Tibial nerve (tissue), 4 donors: ENCODE measurements at regions not wholly inside any gene's neighbourhood (a gene's known extent, or its start where the extent isn't known, plus 50 kb on each side); places are given as distances from the start of the nearest gene placed in this dataset.
"Not testable (repeated sequence)": the region's sequence is repeated elsewhere in the genome, so short reads cannot be mapped to it uniquely, and the experiment has no call there.

Experiments
- DNase-seq, 2 donors: peaks; one replicate each; pipeline ENCODE4 v3.0.0-alpha.2; 2019; ENCODE audit warnings: low spot score in 2 of 2
- H3K27ac ChIP-seq, 4 donors: fragments of 200-600 bp; sonication (generic) in 3 of 4; one replicate each; pipeline ENCODE4 v1.5.1; 2017 to 2019; ENCODE audit warnings: mild to moderate bottlenecking in 1 of 4
- H3K27me3 ChIP-seq, 2 donors: fragments of 200-600 bp; sonication (generic) in 1 of 2; one replicate each; pipeline versions ENCODE4 v1.5.1 to v1.6.0; 2017 to 2019
- H3K36me3 ChIP-seq, 3 donors: fragments of 200-600 bp; sonication (generic); one replicate each; pipeline ENCODE4 v1.5.1; 2018 to 2019
- H3K4me1 ChIP-seq, 4 donors: fragments of 200-600 bp; sonication (generic) in 3 of 4; one replicate each; pipeline ENCODE4 v1.5.1; 2017 to 2019
- H3K4me3 ChIP-seq, 4 donors: fragments of 200-600 bp; sonication (generic) in 3 of 4; one replicate each; pipeline ENCODE4 v1.5.1; 2017 to 2019; ENCODE audit warnings: mild to moderate bottlenecking in 1 of 4, moderate library complexity in 1 of 4
- H3K9me3 ChIP-seq, 4 donors: fragments of 200-600 bp; sonication (generic) in 3 of 4; one replicate each; pipeline ENCODE4 v1.5.1; 2017 to 2019
- CTCF ChIP-seq, 5 experiments: fragments of 200-600 bp in 3 of 5; fragments of 450-650 bp in 2 of 5; sonication (generic) in 3 of 5; IDR thresholded peaks; one replicate each; pipeline ENCODE4 v1.5.1; 2016 to 2019; ENCODE audit warnings: antibody characterized with exemption in 5 of 5, mild to moderate bottlenecking in 3 of 5, moderate library complexity in 2 of 5
- EP300 ChIP-seq, 2 donors: sonication (generic); formaldehyde crosslinking; IDR thresholded peaks; one replicate each; pipeline ENCODE4 v1.6.1; 2017; ENCODE audit warnings: antibody characterized with exemption in 2 of 2, mild to moderate bottlenecking in 1 of 2
- POLR2A ChIP-seq, 2 donors: fragments of 450-650 bp; IDR thresholded peaks; one replicate each; pipeline ENCODE4 v1.6.1; 2017; ENCODE audit warnings: antibody characterized with exemption in 2 of 2, mild to moderate bottlenecking in 2 of 2, moderate library complexity in 2 of 2
- WGBS, 2 donors: methylation state at CpG; one replicate each; pipeline ENCODE4 v1.1.5; 2018; 5-methylcytosine and 5-hydroxymethylcytosine counted together

GRCh38 chr14:85344171-85344570, 185.8 kb upstream of the FLRT2 start:
- WGBS, 2 donors: 62 to 65% methylated on average over 5 of the region's 5 CpGs
- no peaks in the 10 kb centered on the region for H3K9me3 ChIP-seq
- H3K27ac ChIP-seq: peak overlapping the region in 1 of 4 donors; percentile 11
- TF ChIP-seq EP300 (IDR thresholded peaks at IDR 0.05) (no peak), CTCF (IDR thresholded peaks at IDR 0.05) (no peak), POLR2A (IDR thresholded peaks at IDR 0.05) (no peak)
- peaks cover 0 to 29% (median 0%) of the 10 kb centered on the region in 4 donors for H3K4me1 ChIP-seq
- H3K36me3 ChIP-seq: no peaks in the 10 kb centered on the region
- H3K27me3 ChIP-seq: no peaks in the 10 kb centered on the region
- DNase-seq: no peak
- H3K4me3 ChIP-seq: no peak overlapping the region

- DNase-seq: no peak
- Histone ChIP-seq H3K27ac (peak overlapping the region in 1 of 4 donors; percentile 6), H3K36me3 (no peaks in the 10 kb centered on the region), H3K27me3 (no peaks in the 10 kb centered on the region), H3K4me3 (no peak overlapping the region), H3K4me1 (peaks cover 0 to 29% (median 0%) of the 10 kb centered on the region in 4 donors), H3K9me3 (no peaks in the 10 kb centered on the region)
- TF ChIP-seq POLR2A (IDR thresholded peaks at IDR 0.05) (no peak), EP300 (IDR thresholded peaks at IDR 0.05) (peak in 1 of 2 donors; percentile 46)
- WGBS, 2 donors: 56 to 57% methylated on average over 6 of the region's 6 CpGs
Observed at GRCh38 chr14:85344847-85345570, 184.9 kb upstream of the FLRT2 start.

GRCh38 chr14:85350667-85351066, 179.3 kb upstream of the FLRT2 start:
- no peaks in the 10 kb centered on the region for H3K4me1 ChIP-seq
- 64 to 67% methylated on average over 3 of the region's 3 CpGs for WGBS, 2 donors
- H3K4me3 ChIP-seq: no peak overlapping the region
- H3K36me3 ChIP-seq: no peaks in the 10 kb centered on the region
- no peak for TF ChIP-seq CTCF (IDR thresholded peaks at IDR 0.05)
- no peak for TF ChIP-seq POLR2A (IDR thresholded peaks at IDR 0.05)
- TF ChIP-seq EP300 (IDR thresholded peaks at IDR 0.05): no peak
- no peaks in the 10 kb centered on the region for H3K27me3 ChIP-seq
- H3K27ac ChIP-seq: no peak overlapping the region
- peaks cover 0 to 6% (median 0%) of the 10 kb centered on the region in 4 donors for H3K9me3 ChIP-seq
- DNase-seq: no peak

DNA sequence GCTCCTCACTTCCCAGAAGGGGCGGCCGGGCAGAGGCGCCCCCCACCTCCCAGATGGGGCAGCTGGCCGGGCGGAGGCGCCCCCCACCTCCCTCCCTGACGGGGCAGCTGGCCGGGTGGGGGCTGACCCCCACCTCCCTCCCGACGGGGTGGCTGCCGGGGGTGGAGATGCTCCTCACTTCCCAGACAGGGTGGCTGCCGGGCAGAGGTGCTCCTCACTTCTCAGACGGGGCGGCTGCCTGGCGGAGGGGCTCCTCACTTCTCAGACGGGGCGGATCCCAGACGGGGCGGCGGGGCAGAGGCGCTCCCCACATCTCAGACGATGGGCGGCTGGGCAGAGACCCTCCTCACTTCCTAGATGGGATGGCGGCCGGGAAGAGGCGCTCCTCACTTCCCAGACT, 177.4 kb upstream of the FLRT2 start:
- H3K4me3 ChIP-seq, DNase-seq, H3K27ac ChIP-seq, H3K4me1 ChIP-seq, H3K36me3 ChIP-seq, H3K9me3 ChIP-seq, H3K27me3 ChIP-seq: not testable (repeated sequence)
- 97 to 99% methylated on average over 14 to 24 of the region's 26 CpGs for WGBS, 2 donors

GRCh38 chr14:85357120-85357519, 172.8 kb upstream of the FLRT2 start:
- H3K27me3 ChIP-seq: no peaks in the 10 kb centered on the region
- no peak overlapping the region for H3K4me3 ChIP-seq
- H3K27ac ChIP-seq: no peak overlapping the region
- TF ChIP-seq CTCF (IDR thresholded peaks at IDR 0.05) (no peak), POLR2A (IDR thresholded peaks at IDR 0.05) (no peak), EP300 (IDR thresholded peaks at IDR 0.05) (no peak)
- peaks cover 0 to 6% (median 0%) of the 10 kb centered on the region in 4 donors for H3K9me3 ChIP-seq
- no peaks in the 10 kb centered on the region for H3K36me3 ChIP-seq
- no peak for DNase-seq
- H3K4me1 ChIP-seq: no peaks in the 10 kb centered on the region
- WGBS, 2 donors: 82 to 85% methylated on average over 5 of the region's 5 CpGs

DNA sequence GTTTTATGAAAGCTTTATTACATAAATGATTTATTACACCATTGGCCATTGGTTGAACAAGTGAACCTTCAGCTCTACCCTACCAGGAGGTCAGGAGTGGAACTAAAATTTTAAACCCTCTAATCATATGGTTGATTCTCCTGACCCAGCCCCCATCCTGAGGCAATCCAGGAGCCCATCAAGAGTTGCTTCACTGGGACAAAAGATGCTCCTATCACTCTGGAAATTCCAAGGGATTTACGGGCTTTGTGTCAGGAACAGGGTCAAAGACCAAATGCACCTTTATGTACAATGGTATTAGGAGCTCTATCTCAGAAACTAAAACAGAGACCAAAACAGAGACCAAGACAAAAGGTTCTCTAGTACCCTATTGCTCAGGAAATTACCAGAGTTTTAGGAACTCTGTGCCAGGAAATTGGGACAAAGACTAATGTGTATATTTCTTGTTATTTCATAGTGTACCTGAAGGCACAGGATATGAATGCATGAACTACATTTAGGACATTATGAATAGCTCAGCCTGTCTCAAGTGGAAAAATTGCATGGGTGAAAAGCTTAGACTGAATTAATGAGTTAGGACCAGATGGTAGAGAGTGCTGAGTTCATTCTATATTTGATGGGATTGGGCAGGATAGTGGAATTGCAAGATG, 171.7 kb upstream of the FLRT2 start:
- no peaks in the 10 kb centered on the region for H3K27me3 ChIP-seq
- H3K9me3 ChIP-seq: peaks cover 0 to 6% (median 0%) of the 10 kb centered on the region in 4 donors
- no peak for DNase-seq
- no peaks in the 10 kb centered on the region for H3K36me3 ChIP-seq
- H3K27ac ChIP-seq: no peak overlapping the region
- TF ChIP-seq POLR2A (IDR thresholded peaks at IDR 0.05): no peak
- no peak for TF ChIP-seq CTCF (IDR thresholded peaks at IDR 0.05)
- TF ChIP-seq EP300 (IDR thresholded peaks at IDR 0.05): no peak
- H3K4me1 ChIP-seq: no peaks in the 10 kb centered on the region
- 84 to 86% methylated on average over 1 of the region's 1 CpG for WGBS, 2 donors
- no peak overlapping the region for H3K4me3 ChIP-seq
